Mesenchymal stem cell (in vitro differentiated cells and primary cell): ENCODE measurements at regions not wholly inside any gene's neighbourhood (a gene's known extent, or its start where the extent isn't known, plus 50 kb on each side); places are given as distances from the start of the nearest gene placed in this dataset.

Experiments
- DNase-seq: peaks from one replicate; pipeline ENCODE4 v3.0.0-alpha.2; 2013
- H2AFZ ChIP-seq: one replicate; pipeline ENCODE4 v1.6.1; 2013; ENCODE audit warnings: low read depth, mild to moderate bottlenecking, control low read depth, inconsistent platforms, low read length, moderate library complexity
- H2AK5ac ChIP-seq: 2 replicates; pipeline ENCODE4 v1.6.1; 2013; ENCODE audit warnings: low read length, moderate library complexity, mild to moderate bottlenecking, inconsistent platforms; ENCODE audit not compliant: severe bottlenecking
- H2BK120ac ChIP-seq: one replicate; pipeline ENCODE4 v1.6.1; 2013; ENCODE audit warnings: low read depth, mild to moderate bottlenecking, inconsistent platforms, low read length, moderate library complexity
- H2BK12ac ChIP-seq, 2 experiments: one replicate each; pipeline ENCODE4 v1.6.1; 2013; ENCODE audit warnings: inconsistent platforms in 2 of 2, low read length in 2 of 2, mild to moderate bottlenecking in 2 of 2, moderate library complexity in 2 of 2, control low read depth in 1 of 2
- H2BK15ac ChIP-seq: one replicate; pipeline ENCODE4 v1.6.1; 2013; ENCODE audit warnings: mild to moderate bottlenecking, low read depth, inconsistent platforms; ENCODE audit not compliant: poor library complexity, severe bottlenecking
- H2BK5ac ChIP-seq: 2 replicates; pipeline ENCODE4 v1.6.1; 2013; ENCODE audit warnings: low read depth, mild to moderate bottlenecking, low read length, control low read depth, inconsistent platforms; ENCODE audit not compliant: poor library complexity, severe bottlenecking
- H3K14ac ChIP-seq, 2 experiments: one replicate each; pipeline ENCODE4 v1.6.1; 2013; ENCODE audit warnings: inconsistent platforms in 2 of 2, low read length in 2 of 2, control low read depth in 1 of 2, mild to moderate bottlenecking in 1 of 2, moderate library complexity in 1 of 2
- H3K18ac ChIP-seq, 2 experiments: one replicate each; pipeline ENCODE4 v1.6.1; 2013; ENCODE audit warnings: inconsistent platforms in 2 of 2, low read length in 2 of 2, control low read depth in 1 of 2, low read depth in 1 of 2, mild to moderate bottlenecking in 1 of 2
- H3K23ac ChIP-seq, 2 experiments: one replicate each; pipeline ENCODE4 v1.6.1; 2013; ENCODE audit warnings: inconsistent platforms in 2 of 2, low read length in 2 of 2, mild to moderate bottlenecking in 2 of 2, moderate library complexity in 2 of 2, control low read depth in 1 of 2
- H3K27ac ChIP-seq: 2 replicates; pipeline ENCODE4 v1.5.1; 2013; ENCODE audit warnings: mild to moderate bottlenecking, moderate library complexity, low read length, control low read depth, inconsistent platforms; ENCODE audit not compliant: poor library complexity, severe bottlenecking
- H3K27me3 ChIP-seq, 2 experiments: 2 replicates each; pipeline versions ENCODE4 v1.6.1 to v1.7.0; 2013; ENCODE audit warnings: low read length in 2 of 2, mild to moderate bottlenecking in 2 of 2, moderate library complexity in 2 of 2, control low read depth in 1 of 2, inconsistent platforms in 1 of 2; ENCODE audit not compliant: control insufficient read depth in 1 of 2, insufficient read depth in 1 of 2
- H3K36me3 ChIP-seq, 2 experiments: 2 replicates each; pipeline versions ENCODE4 v1.6.1 to v1.7.0; 2013; ENCODE audit warnings: low read length in 2 of 2, control low read depth in 1 of 2, inconsistent platforms in 1 of 2, low read depth in 1 of 2, mild to moderate bottlenecking in 1 of 2; ENCODE audit not compliant: insufficient read depth in 2 of 2, control insufficient read depth in 1 of 2
- H3K4ac ChIP-seq, 2 experiments: one replicate each; pipeline ENCODE4 v1.6.1; 2013; ENCODE audit warnings: inconsistent platforms in 2 of 2, low read length in 2 of 2, mild to moderate bottlenecking in 2 of 2, moderate library complexity in 2 of 2, control low read depth in 1 of 2, low read depth in 1 of 2
- H3K4me1 ChIP-seq: 2 replicates; pipeline ENCODE4 v1.6.1; 2013; ENCODE audit warnings: low read depth, low read length, control low read depth; ENCODE audit not compliant: control insufficient read depth, insufficient read depth
- H3K4me2 ChIP-seq: 2 replicates; pipeline ENCODE4 v1.6.1; 2013; ENCODE audit warnings: low read length, mild to moderate bottlenecking, inconsistent platforms; ENCODE audit not compliant: poor library complexity, severe bottlenecking
- H3K4me3 ChIP-seq, 2 experiments: 2 replicates each; pipeline versions ENCODE4 v1.5.1 to v1.7.0; 2013; ENCODE audit warnings: low read length in 2 of 2, mild to moderate bottlenecking in 2 of 2, control low read depth in 1 of 2, low read depth in 1 of 2; ENCODE audit not compliant: insufficient read depth in 1 of 2
- H3K79me1 ChIP-seq: replicated peaks from 2 replicates; pipeline ENCODE4 v1.6.1; 2013; ENCODE audit warnings: mild to moderate bottlenecking, control low read depth, low read length, inconsistent platforms; ENCODE audit not compliant: poor library complexity, severe bottlenecking
- H3K9ac ChIP-seq: 2 replicates; pipeline ENCODE4 v1.7.0; 2013; ENCODE audit warnings: mild to moderate bottlenecking, low read length, moderate library complexity
- H3K9me3 ChIP-seq: 2 replicates; pipeline ENCODE4 v1.7.0; 2013; ENCODE audit warnings: mild to moderate bottlenecking, low read length; ENCODE audit not compliant: control insufficient read depth
- H4K8ac ChIP-seq: one replicate; pipeline ENCODE4 v1.6.1; 2013; ENCODE audit warnings: inconsistent platforms, mild to moderate bottlenecking, low read length, moderate library complexity
- H4K91ac ChIP-seq: one replicate; pipeline ENCODE4 v1.6.1; 2013; ENCODE audit warnings: mild to moderate bottlenecking, low read length, inconsistent platforms
- WGBS: methylation state at CpG from one replicate; pipeline ENCODE4 v1.1.7; 2013; ENCODE audit warnings: mixed read lengths; 5-methylcytosine and 5-hydroxymethylcytosine counted together

GRCh38 chr18:10378688-10379420 lies 75.6 kb upstream of the APCDD1 start:
- H3K9me3 ChIP-seq: no peaks in the 10 kb centered on the region
- no peaks in the 10 kb centered on the region for H3K4me1 ChIP-seq
- no peak overlapping the region for H3K27ac ChIP-seq
- H3K14ac ChIP-seq: no peak overlapping the region
- no peak overlapping the region for H4K8ac ChIP-seq
- H2BK120ac ChIP-seq: no peak overlapping the region
- no peak overlapping the region for H2BK5ac ChIP-seq
- no peak overlapping the region for H3K4me2 ChIP-seq
- peak; percentile 16 for DNase-seq
- no peak overlapping the region for H3K4ac ChIP-seq
- no peak overlapping the region for H2BK12ac ChIP-seq
- H3K9ac ChIP-seq: no peak overlapping the region
- H2BK15ac ChIP-seq: no peak overlapping the region
- H2AK5ac ChIP-seq: no peak overlapping the region
- H3K79me1 ChIP-seq: no peaks in the 10 kb centered on the region
- no peak overlapping the region for H3K4me3 ChIP-seq
- H3K36me3 ChIP-seq: no peaks in the 10 kb centered on the region
- H3K18ac ChIP-seq: no peak overlapping the region
- no peak overlapping the region for H2AFZ ChIP-seq
- H3K23ac ChIP-seq: no peak overlapping the region
- 68% methylated on average over 6 of the region's 6 CpGs for WGBS
- no peak overlapping the region for H4K91ac ChIP-seq
- peaks cover 0 to 14% of the 10 kb centered on the region in 2 experiments for H3K27me3 ChIP-seq

- no peak overlapping the region for H3K23ac ChIP-seq
- H3K9me3 ChIP-seq: no peaks in the 10 kb centered on the region
- no peak overlapping the region for H2AFZ ChIP-seq
- no peak overlapping the region for H2AK5ac ChIP-seq
- no peak overlapping the region for H4K91ac ChIP-seq
- H3K36me3 ChIP-seq: no peaks in the 10 kb centered on the region
- no peaks in the 10 kb centered on the region for H3K79me1 ChIP-seq
- H2BK12ac ChIP-seq: no peak overlapping the region
- H3K27me3 ChIP-seq: peaks cover 0 to 11% of the 10 kb centered on the region in 2 experiments
- no peak overlapping the region for H3K14ac ChIP-seq
- 50% methylated on average over 4 of the region's 5 CpGs for WGBS
- H2BK5ac ChIP-seq: no peak overlapping the region
- H4K8ac ChIP-seq: no peak overlapping the region
- no peak overlapping the region for H2BK120ac ChIP-seq
- no peak overlapping the region for H3K18ac ChIP-seq
- no peak overlapping the region for H3K4me2 ChIP-seq
- no peak overlapping the region for H3K27ac ChIP-seq
- no peak overlapping the region for H3K4me3 ChIP-seq
- H3K4ac ChIP-seq: no peak overlapping the region
- DNase-seq: peak; percentile 26
- H3K4me1 ChIP-seq: no peaks in the 10 kb centered on the region
- H2BK15ac ChIP-seq: no peak overlapping the region
- no peak overlapping the region for H3K9ac ChIP-seq
These were observed 74.9 kb upstream of the APCDD1 start for GRCh38 chr18:10379522-10379921.

GRCh38 chr18:10381516-10381915 lies 72.9 kb upstream of the APCDD1 start:
- H3K4me2 ChIP-seq: no peak overlapping the region
- no peak overlapping the region for H4K91ac ChIP-seq
- no peak overlapping the region for H2AFZ ChIP-seq
- H3K23ac ChIP-seq: no peak overlapping the region
- H3K36me3 ChIP-seq: no peaks in the 10 kb centered on the region
- no peak overlapping the region for H3K4ac ChIP-seq
- H3K27me3 ChIP-seq: peaks cover 0 to 4% of the 10 kb centered on the region in 2 experiments
- H2BK15ac ChIP-seq: no peak overlapping the region
- no peak overlapping the region for H3K4me3 ChIP-seq
- no peak overlapping the region for H3K27ac ChIP-seq
- no peak overlapping the region for H2BK120ac ChIP-seq
- H3K79me1 ChIP-seq: no peaks in the 10 kb centered on the region
- H3K18ac ChIP-seq: no peak overlapping the region
- H2BK12ac ChIP-seq: no peak overlapping the region
- no peak overlapping the region for H2AK5ac ChIP-seq
- no peak overlapping the region for H3K14ac ChIP-seq
- H4K8ac ChIP-seq: no peak overlapping the region
- no peak overlapping the region for H3K9ac ChIP-seq
- peaks cover 2% of the 10 kb centered on the region for H3K4me1 ChIP-seq
- H3K9me3 ChIP-seq: no peaks in the 10 kb centered on the region
- no CpG with 5 or more reads among the region's 1 CpG for WGBS
- no peak overlapping the region for H2BK5ac ChIP-seq
- DNase-seq: no peak

GRCh38 chr18:10381951-10382350 lies 72.5 kb upstream of the APCDD1 start:
- H2BK5ac ChIP-seq: no peak overlapping the region
- no peak overlapping the region for H3K4me3 ChIP-seq
- H3K27ac ChIP-seq: no peak overlapping the region
- 42% methylated on average over 4 of the region's 4 CpGs for WGBS
- H3K9me3 ChIP-seq: no peaks in the 10 kb centered on the region
- peaks cover 2% of the 10 kb centered on the region for H3K4me1 ChIP-seq
- no peaks in the 10 kb centered on the region for H3K79me1 ChIP-seq
- no peak overlapping the region for H2AFZ ChIP-seq
- peak; percentile 21 for DNase-seq
- no peak overlapping the region for H3K9ac ChIP-seq
- H3K18ac ChIP-seq: no peak overlapping the region
- no peak overlapping the region for H2AK5ac ChIP-seq
- no peak overlapping the region for H2BK12ac ChIP-seq
- no peak overlapping the region for H3K14ac ChIP-seq
- no peak overlapping the region for H3K23ac ChIP-seq
- H2BK120ac ChIP-seq: no peak overlapping the region
- no peak overlapping the region for H2BK15ac ChIP-seq
- no peak overlapping the region for H4K91ac ChIP-seq
- H3K36me3 ChIP-seq: no peaks in the 10 kb centered on the region
- H4K8ac ChIP-seq: no peak overlapping the region
- peaks cover 0 to 5% of the 10 kb centered on the region in 2 experiments for H3K27me3 ChIP-seq
- no peak overlapping the region for H3K4me2 ChIP-seq
- H3K4ac ChIP-seq: no peak overlapping the region
